T-cell (primary cell): ENCODE measurements at regions not wholly inside any gene's neighbourhood (a gene's known extent, or its start where the extent isn't known, plus 50 kb on each side); places are given as distances from the start of the nearest gene placed in this dataset.
A peak's percentile ranks its signal among the peaks of the same experiment; 100 is the strongest.

Source experiments
- ATAC-seq, 4 experiments: fragments of 200-7000 bp in 3 of 4; fragments of 150-1000 bp in 1 of 4; cut with Tn5 transposase; replicated peaks in 1 of 4; 1 replicate in 3 of 4; 2 replicates in 1 of 4; pipeline ENCODE4 v1.10.0; 2021; ENCODE audit warnings: moderate library complexity in 3 of 4, mild to moderate bottlenecking in 2 of 4, moderate number of reproducible peaks in 1 of 4
- CTCF ChIA-PET, 2 donors: fragments of 300-600 bp; sonication (Branson Sonifier 250); formaldehyde crosslinking; loops; one replicate each; lab custom pipeline; 2022; ENCODE audit warnings: antibody characterized with exemption in 2 of 2; lab: Charles Lee
- POLR2A ChIA-PET, 2 donors: fragments of 300-600 bp; sonication (Branson Sonifier 250); formaldehyde crosslinking; loops; one replicate each; lab custom pipeline; 2022; ENCODE audit warnings: antibody characterized with exemption in 2 of 2; lab: Charles Lee
- DNase-seq, 35 experiments: peaks; one replicate each; pipeline versions ENCODE4 v3.0.0 to v3.0.0-alpha.2; 2013 to 2023
- H3K27ac ChIP-seq: one replicate; pipeline ENCODE4 v1.5.1; 2013; ENCODE audit warnings: low read length
- H3K27me3 ChIP-seq, 2 experiments: replicated peaks in 1 of 2; 1 replicate in 1 of 2; 2 replicates in 1 of 2; pipeline versions ENCODE4 v1.6.1 to v1.7.0; 2013; ENCODE audit warnings: low read length in 1 of 2, mixed read lengths in 1 of 2; ENCODE audit not compliant: control insufficient read depth in 2 of 2, insufficient read depth in 2 of 2; ENCODE audit errors: extremely low read depth in 1 of 2
- H3K36me3 ChIP-seq, 2 donors: 1 replicate in 1 of 2; 2 replicates in 1 of 2; pipeline versions ENCODE4 v1.6.1 to v1.7.0; 2013; ENCODE audit warnings: low read length in 1 of 2; ENCODE audit not compliant: control insufficient read depth in 2 of 2, insufficient read depth in 1 of 2; ENCODE audit errors: extremely low read depth in 1 of 2
- H3K4me1 ChIP-seq, 2 experiments: 1 replicate in 1 of 2; 2 replicates in 1 of 2; pipeline versions ENCODE4 v1.6.1 to v1.7.0; 2013; ENCODE audit warnings: low read length in 2 of 2, mixed read lengths in 1 of 2; ENCODE audit not compliant: insufficient read depth in 2 of 2, control insufficient read depth in 1 of 2; ENCODE audit errors: extremely low read depth in 1 of 2
- H3K4me3 ChIP-seq, 2 donors: 1 replicate in 1 of 2; 2 replicates in 1 of 2; pipeline versions ENCODE4 v1.5.1 to v1.7.0; 2013; ENCODE audit warnings: mild to moderate bottlenecking in 2 of 2, low read length in 1 of 2, moderate library complexity in 1 of 2; ENCODE audit not compliant: control insufficient read depth in 1 of 2; ENCODE audit errors: extremely low read depth in 1 of 2
- H3K9me3 ChIP-seq: 2 replicates; pipeline ENCODE4 v1.7.0; 2013
- H3K27ac Mint-ChIP-seq, 2 donors: one replicate each; pipeline ENCODE4 v1.8.0; 2020 to 2021; ENCODE audit warnings: mild to moderate bottlenecking in 2 of 2, mixed read lengths in 2 of 2
- H3K27me3 Mint-ChIP-seq, 2 donors: one replicate each; pipeline ENCODE4 v1.8.0; 2021 to 2022; ENCODE audit warnings: mixed read lengths in 2 of 2
- H3K36me3 Mint-ChIP-seq: one replicate; pipeline ENCODE4 v1.8.0; 2021; ENCODE audit warnings: mixed read lengths
- H3K4me1 Mint-ChIP-seq, 3 donors: one replicate each; pipeline ENCODE4 v1.8.0; 2020 to 2022; ENCODE audit warnings: mixed read lengths in 3 of 3, mild to moderate bottlenecking in 1 of 3
- H3K4me3 Mint-ChIP-seq, 3 donors: one replicate each; pipeline ENCODE4 v1.8.0; 2020 to 2022; ENCODE audit warnings: mild to moderate bottlenecking in 3 of 3, mixed read lengths in 3 of 3, moderate library complexity in 3 of 3
- H3K9me3 Mint-ChIP-seq, 3 donors: one replicate each; pipeline ENCODE4 v1.8.0; 2020 to 2022; ENCODE audit warnings: mixed read lengths in 3 of 3
- WGBS: methylation state at CpG from one replicate; pipeline ENCODE4 v1.1.5; 2013; ENCODE audit warnings: missing lambda C conversion rate; ENCODE audit not compliant: insufficient coverage; 5-methylcytosine and 5-hydroxymethylcytosine counted together

GRCh38 chr6:169048185-169048864 is 205.3 kb downstream of the THBS2 start:
- Histone ChIP-seq H3K4me3 (no peak overlapping the region), H3K27ac (no peak overlapping the region), H3K4me1 (no peaks in the 10 kb centered on the region), H3K9me3 (no peaks in the 10 kb centered on the region), H3K27me3 (peaks cover 0 to 5% of the 10 kb centered on the region in 2 experiments), H3K36me3 (no peaks in the 10 kb centered on the region)
- H3K36me3 Mint-ChIP-seq: no peaks in the 10 kb centered on the region
- H3K27me3 Mint-ChIP-seq: peaks cover 4 to 14% of the 10 kb centered on the region in 2 donors
- POLR2A ChIA-PET: no interaction called here
- CTCF ChIA-PET: interaction anchor here in 1 of 2 donors (0.6 kb wide), 1 partner anchor 155 kb away, joined by 4 read pairs; no protein-coding TSS in a partner anchor
- no peaks in the 10 kb centered on the region for H3K9me3 Mint-ChIP-seq
- whole genome bisulfite sequencing: 33% methylated on average over 1 of the region's 18 CpGs
- H3K4me3 Mint-ChIP-seq: no peak overlapping the region
- H3K27ac Mint-ChIP-seq: no peak overlapping the region
- DNase-seq: no peak
- H3K4me1 Mint-ChIP-seq: no peaks in the 10 kb centered on the region
- no peak for ATAC-seq

GRCh38 chr6:169047345-169047744 is 206.3 kb downstream of the THBS2 start:
- CTCF ChIA-PET: no interaction called here
- Histone ChIP-seq H3K4me1 (no peaks in the 10 kb centered on the region), H3K27ac (no peak overlapping the region), H3K27me3 (peaks cover 0 to 5% of the 10 kb centered on the region in 2 experiments), H3K4me3 (no peak overlapping the region), H3K9me3 (no peaks in the 10 kb centered on the region), H3K36me3 (no peaks in the 10 kb centered on the region)
- POLR2A ChIA-PET: no interaction called here
- H3K36me3 Mint-ChIP-seq: no peaks in the 10 kb centered on the region
- peaks cover 4 to 11% of the 10 kb centered on the region in 2 donors for H3K27me3 Mint-ChIP-seq
- WGBS: 83% methylated on average over 6 of the region's 6 CpGs
- DNase-seq (no peak), ATAC-seq (peak in 1 of 4 experiments; percentile 36)
- H3K4me1 Mint-ChIP-seq: no peaks in the 10 kb centered on the region
- H3K27ac Mint-ChIP-seq: no peak overlapping the region
- no peaks in the 10 kb centered on the region for H3K9me3 Mint-ChIP-seq
- H3K4me3 Mint-ChIP-seq: no peak overlapping the region

GRCh38 chr6:169046483-169047192 is 207.0 kb downstream of the THBS2 start:
- Mint-ChIP-seq H3K27ac (no peak overlapping the region), H3K4me1 (no peaks in the 10 kb centered on the region), H3K27me3 (peaks cover 4 to 7% of the 10 kb centered on the region in 2 donors), H3K9me3 (no peaks in the 10 kb centered on the region), H3K36me3 (no peaks in the 10 kb centered on the region), H3K4me3 (no peak overlapping the region)
- WGBS: 83% methylated on average over 8 of the region's 10 CpGs
- H3K27me3 ChIP-seq: peaks cover 0 to 5% of the 10 kb centered on the region in 2 experiments
- DNase-seq (no peak), ATAC-seq (no peak)
- H3K4me1 ChIP-seq: no peaks in the 10 kb centered on the region
- no peak overlapping the region for H3K4me3 ChIP-seq
- no peaks in the 10 kb centered on the region for H3K9me3 ChIP-seq
- POLR2A ChIA-PET: no interaction called here
- H3K27ac ChIP-seq: no peak overlapping the region
- H3K36me3 ChIP-seq: no peaks in the 10 kb centered on the region
- CTCF ChIA-PET: no interaction called here

- H3K27ac Mint-ChIP-seq: no peak overlapping the region
- CTCF ChIA-PET: no interaction called here
Measured at GRCh38 chr6:169046021-169046420, 207.6 kb downstream of the THBS2 start.

GRCh38 chr6:169045486-169045885 is 208.2 kb downstream of the THBS2 start:
- H3K4me1 ChIP-seq: no peaks in the 10 kb centered on the region
- CTCF ChIA-PET: no interaction called here
- H3K4me3 Mint-ChIP-seq: no peak overlapping the region
- no peaks in the 10 kb centered on the region for H3K9me3 Mint-ChIP-seq
- no peak for DNase-seq
- no peak for ATAC-seq
- WGBS: 64% methylated on average over 4 of the region's 5 CpGs
- H3K36me3 Mint-ChIP-seq: no peaks in the 10 kb centered on the region
- peaks cover 0 to 5% of the 10 kb centered on the region in 2 experiments for H3K27me3 ChIP-seq
- peaks cover 0 to 4% of the 10 kb centered on the region in 2 donors for H3K27me3 Mint-ChIP-seq
- H3K27ac ChIP-seq: no peak overlapping the region
- no peaks in the 10 kb centered on the region for H3K36me3 ChIP-seq
- no peak overlapping the region for H3K27ac Mint-ChIP-seq
- no peaks in the 10 kb centered on the region for H3K9me3 ChIP-seq
- no peak overlapping the region for H3K4me3 ChIP-seq
- H3K4me1 Mint-ChIP-seq: no peaks in the 10 kb centered on the region
- POLR2A ChIA-PET: no interaction called here

More at GRCh38 chr6:169046021-169046420, 207.6 kb downstream of the THBS2 start:
- Mint-ChIP-seq H3K27me3 (peaks cover 2 to 4% of the 10 kb centered on the region in 2 donors), H3K36me3 (no peaks in the 10 kb centered on the region), H3K9me3 (no peaks in the 10 kb centered on the region), H3K4me1 (no peaks in the 10 kb centered on the region), H3K4me3 (no peak overlapping the region)
- H3K27me3 ChIP-seq: peaks cover 0 to 5% of the 10 kb centered on the region in 2 experiments
- no peak for ATAC-seq
- no peaks in the 10 kb centered on the region for H3K36me3 ChIP-seq
- H3K27ac ChIP-seq: no peak overlapping the region
- no peak overlapping the region for H3K4me3 ChIP-seq
- H3K4me1 ChIP-seq: no peaks in the 10 kb centered on the region
- no peak for DNase-seq
- no peaks in the 10 kb centered on the region for H3K9me3 ChIP-seq
- POLR2A ChIA-PET: no interaction called here

GRCh38 chr6:169044381-169045230 is 209.0 kb downstream of the THBS2 start:
- Mint-ChIP-seq H3K27ac (no peak overlapping the region), H3K4me1 (no peaks in the 10 kb centered on the region), H3K4me3 (no peak overlapping the region), H3K27me3 (peaks cover 0 to 4% of the 10 kb centered on the region in 2 donors), H3K36me3 (no peaks in the 10 kb centered on the region), H3K9me3 (no peaks in the 10 kb centered on the region)
- no peak overlapping the region for H3K4me3 ChIP-seq
- POLR2A ChIA-PET: no interaction called here
- peaks cover 0 to 5% of the 10 kb centered on the region in 2 experiments for H3K27me3 ChIP-seq
- H3K27ac ChIP-seq: no peak overlapping the region
- no peaks in the 10 kb centered on the region for H3K9me3 ChIP-seq
- no peak for DNase-seq
- CTCF ChIA-PET: no interaction called here
- WGBS: 82% methylated on average over 6 of the region's 14 CpGs
- H3K36me3 ChIP-seq: no peaks in the 10 kb centered on the region
- no peak for ATAC-seq
- H3K4me1 ChIP-seq: no peaks in the 10 kb centered on the region
